Retinal pigment epithelial cell (primary cell): ENCODE measurements at regions not wholly inside any gene's neighbourhood (a gene's known extent, or its start where the extent isn't known, plus 50 kb on each side); places are given as distances from the start of the nearest gene placed in this dataset.
"Not testable (repeated sequence)": the region's sequence is repeated elsewhere in the genome, so short reads cannot be mapped to it uniquely, and the experiment has no call there.

Source experiments
- DNase-seq: peaks from one replicate; pipeline ENCODE4 v3.0.0-alpha.2; 2010; ENCODE audit warnings: low read depth
- H3K4me3 ChIP-seq: 2 replicates; pipeline ENCODE4 v1.5.1; 2011; ENCODE audit warnings: mild to moderate bottlenecking, low read length, control low read depth, moderate library complexity
- TF ChIP-seq, protein P1 (sequence below): conservative IDR thresholded peaks from 2 replicates; pipeline ENCODE4 v1.5.1; 2011; ENCODE audit warnings: low read depth, low read length, control low read depth, inconsistent platforms

GRCh38 chrX:77298790-77299189 is 148.4 kb upstream of the FGF16 start:
- DNase-seq = no peak
- no peak overlapping the region for H3K4me3 ChIP-seq
- TF ChIP-seq, protein P1, sequence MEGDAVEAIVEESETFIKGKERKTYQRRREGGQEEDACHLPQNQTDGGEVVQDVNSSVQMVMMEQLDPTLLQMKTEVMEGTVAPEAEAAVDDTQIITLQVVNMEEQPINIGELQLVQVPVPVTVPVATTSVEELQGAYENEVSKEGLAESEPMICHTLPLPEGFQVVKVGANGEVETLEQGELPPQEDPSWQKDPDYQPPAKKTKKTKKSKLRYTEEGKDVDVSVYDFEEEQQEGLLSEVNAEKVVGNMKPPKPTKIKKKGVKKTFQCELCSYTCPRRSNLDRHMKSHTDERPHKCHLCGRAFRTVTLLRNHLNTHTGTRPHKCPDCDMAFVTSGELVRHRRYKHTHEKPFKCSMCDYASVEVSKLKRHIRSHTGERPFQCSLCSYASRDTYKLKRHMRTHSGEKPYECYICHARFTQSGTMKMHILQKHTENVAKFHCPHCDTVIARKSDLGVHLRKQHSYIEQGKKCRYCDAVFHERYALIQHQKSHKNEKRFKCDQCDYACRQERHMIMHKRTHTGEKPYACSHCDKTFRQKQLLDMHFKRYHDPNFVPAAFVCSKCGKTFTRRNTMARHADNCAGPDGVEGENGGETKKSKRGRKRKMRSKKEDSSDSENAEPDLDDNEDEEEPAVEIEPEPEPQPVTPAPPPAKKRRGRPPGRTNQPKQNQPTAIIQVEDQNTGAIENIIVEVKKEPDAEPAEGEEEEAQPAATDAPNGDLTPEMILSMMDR = no peak

DNA sequence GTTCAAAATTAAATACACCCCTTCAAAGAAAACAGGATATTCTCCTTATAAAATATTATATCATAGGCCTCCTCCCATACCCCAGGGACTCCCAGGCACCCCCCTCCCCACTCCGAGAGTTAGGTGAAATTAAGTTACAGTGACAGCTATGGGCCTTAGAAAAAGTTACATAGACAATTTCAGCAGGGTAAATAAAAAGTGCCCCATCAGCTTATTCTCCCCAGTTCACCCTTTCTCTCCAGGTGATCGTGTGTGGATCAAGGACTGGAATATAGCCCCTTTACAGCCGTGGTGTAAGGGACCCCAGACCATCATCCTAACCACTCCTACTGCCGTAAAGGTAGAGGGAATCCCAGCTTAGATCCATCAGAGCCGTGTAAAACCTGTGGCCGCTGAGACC is 147.6 kb upstream of the FGF16 start:
- H3K4me3 ChIP-seq = no peak overlapping the region
- TF ChIP-seq, protein P1 = no peak
- DNase-seq = no peak

- DNase-seq = no peak
- TF ChIP-seq, protein P1 = no peak
- H3K4me3 ChIP-seq = no peak overlapping the region
These were observed 105.2 kb upstream of the FGF16 start for GRCh38 chrX:77342004-77342403.

DNA sequence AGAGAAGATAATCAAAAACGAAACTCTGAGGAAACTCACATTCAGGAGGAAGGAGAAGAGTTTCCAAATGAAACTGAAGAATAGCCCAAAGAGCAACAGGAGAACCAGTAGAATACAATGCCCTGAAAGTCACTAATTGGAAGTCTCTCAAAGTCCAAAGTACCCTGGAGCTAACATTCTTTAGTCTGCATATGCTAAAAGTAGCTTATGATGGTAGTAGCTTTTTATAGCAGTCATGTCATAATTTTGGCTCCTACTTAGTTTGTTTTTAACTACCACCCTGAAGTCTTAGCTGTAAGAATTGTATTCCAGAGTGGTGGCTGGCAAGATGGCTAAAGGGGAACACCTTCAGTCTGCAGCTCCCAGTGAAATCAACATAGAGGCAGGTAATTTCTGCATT is 100.3 kb upstream of the FGF16 start:
- TF ChIP-seq, protein P1 = no peak
- no peak overlapping the region for H3K4me3 ChIP-seq
- no peak for DNase-seq

GRCh38 chrX:77347572-77347971 is 99.6 kb upstream of the FGF16 start:
- H3K4me3 ChIP-seq = no peak overlapping the region
- DNase-seq = no peak
- TF ChIP-seq, protein P1 = no peak

DNA sequence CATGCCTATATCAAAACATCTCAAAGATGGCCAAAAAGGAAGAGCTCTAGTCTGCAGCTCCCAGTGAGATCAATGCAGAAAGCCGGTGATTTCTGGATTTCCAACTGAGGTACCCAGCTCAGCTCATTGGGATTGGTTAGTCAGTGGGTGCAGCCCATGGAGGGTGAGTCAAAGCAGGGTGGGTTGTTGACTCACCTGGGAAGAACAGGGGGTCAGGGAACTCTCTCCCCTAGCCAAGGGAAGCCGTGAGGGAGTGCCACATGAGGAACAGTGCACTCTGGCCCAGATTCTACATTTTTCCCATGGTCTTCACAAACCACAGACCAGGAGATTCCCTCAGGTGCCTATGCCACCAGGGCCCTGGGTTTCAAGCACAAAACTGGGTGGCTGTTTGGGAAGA is 57.3 kb upstream of the FGF16 start:
- H3K4me3 ChIP-seq = no peak overlapping the region
- TF ChIP-seq, protein P1 = no peak
- DNase-seq = no peak

- DNase-seq, H3K4me3 ChIP-seq: not testable (repeated sequence)
These were observed 56.8 kb upstream of the FGF16 start for GRCh38 chrX:77390365-77390764.

GRCh38 chrX:77396781-77397180 is 50.4 kb upstream of the FGF16 start:
- DNase-seq = no peak

More at GRCh38 chrX:77396781-77397180, 50.4 kb upstream of the FGF16 start:
- no peak overlapping the region for H3K4me3 ChIP-seq
- TF ChIP-seq, protein P1 = no peak
